ENCODE measurements at regions not wholly inside any gene's neighbourhood (a gene's known extent, or its start where the extent isn't known, plus 50 kb on each side); places are given as distances from the start of the nearest gene placed in this dataset.

GRCh38 chr21:38202811-38203210 lies 54.0 kb upstream of the KCNJ15 start:
- H3K27ac Mint-ChIP-seq: no peak overlapping the region
- DNase-seq (no peak), ATAC-seq (no peak)
- H3K4me3 Mint-ChIP-seq: no peak overlapping the region
- H3K27me3 Mint-ChIP-seq: peaks cover 21% of the 10 kb centered on the region
- H3K4me1 Mint-ChIP-seq: no peaks in the 10 kb centered on the region
- no peaks in the 10 kb centered on the region for H3K9me3 Mint-ChIP-seq
- no peaks in the 10 kb centered on the region for H3K36me3 Mint-ChIP-seq (ENCODE audit: low read depth)

- no peak overlapping the region for H3K27ac Mint-ChIP-seq
- no peak overlapping the region for H3K4me3 Mint-ChIP-seq
- H3K9me3 Mint-ChIP-seq: no peaks in the 10 kb centered on the region
- no peaks in the 10 kb centered on the region for H3K36me3 Mint-ChIP-seq (ENCODE audit: low read depth)
- H3K4me1 Mint-ChIP-seq: no peaks in the 10 kb centered on the region
- H3K27me3 Mint-ChIP-seq: peaks cover 25% of the 10 kb centered on the region
- ATAC-seq (no peak), DNase-seq (no peak)
These were observed 53.6 kb upstream of the KCNJ15 start for GRCh38 chr21:38203229-38203628.

- Mint-ChIP-seq H3K4me3 (no peak overlapping the region), H3K27me3 (peaks cover 35% of the 10 kb centered on the region), H3K36me3 (ENCODE audit: low read depth) (no peaks in the 10 kb centered on the region), H3K4me1 (no peaks in the 10 kb centered on the region), H3K9me3 (no peaks in the 10 kb centered on the region), H3K27ac (no peak overlapping the region)
- DNase-seq (no peak), ATAC-seq (no peak)
These were observed 50.9 kb upstream of the KCNJ15 start for GRCh38 chr21:38205940-38206339.

GRCh38 chr21:38206646-38207045 lies 50.1 kb upstream of the KCNJ15 start:
- Mint-ChIP-seq H3K27ac (no peak overlapping the region), H3K36me3 (ENCODE audit: low read depth) (no peaks in the 10 kb centered on the region), H3K9me3 (no peaks in the 10 kb centered on the region), H3K4me1 (no peaks in the 10 kb centered on the region), H3K4me3 (no peak overlapping the region), H3K27me3 (peaks cover 39% of the 10 kb centered on the region)
- DNase-seq: no peak
- ATAC-seq: no peak

Measured in activated naive CD8-positive, alpha-beta T cell treated with anti-CD3 and anti-CD28 coated beads, Interleukin-2, amount 50 U/mL, for 24 hours (primary cell).